Heart right ventricle (tissue), 16 donors: ENCODE measurements at regions not wholly inside any gene's neighbourhood (a gene's known extent, or its start where the extent isn't known, plus 50 kb on each side); places are given as distances from the start of the nearest gene placed in this dataset.

Source experiments
- ATAC-seq, 8 donors: fragments of 200-7000 bp; cut with Tn5 transposase; one replicate each; pipeline ENCODE4 v1.9.1; 2020; ENCODE audit warnings: mild to moderate bottlenecking in 8 of 8, moderate library complexity in 8 of 8, moderate number of reproducible peaks in 1 of 8
- DNase-seq, 2 donors: peaks; one replicate each; pipeline ENCODE4 v3.0.0-alpha.2; 2020
- H3K27ac ChIP-seq, 10 donors: fragments of 200-600 bp; sonication (generic) in 2 of 10; one replicate each; pipeline versions ENCODE4 v1.5.0 to v1.8.0; 2020 to 2022; ENCODE audit warnings: mild to moderate bottlenecking in 3 of 10
- H3K27me3 ChIP-seq, 7 donors: fragments of 200-600 bp; one replicate each; pipeline ENCODE4 v1.8.0; 2021 to 2022; ENCODE audit warnings: mild to moderate bottlenecking in 2 of 7
- H3K36me3 ChIP-seq, 9 donors: fragments of 200-600 bp; sonication (generic) in 1 of 9; one replicate each; pipeline versions ENCODE4 v1.5.0 to v1.8.0; 2020 to 2022; ENCODE audit warnings: mild to moderate bottlenecking in 2 of 9
- H3K4me1 ChIP-seq, 9 donors: fragments of 200-600 bp; sonication (generic) in 1 of 9; one replicate each; pipeline versions ENCODE4 v1.5.0 to v1.8.0; 2020 to 2022; ENCODE audit warnings: mild to moderate bottlenecking in 4 of 9
- H3K4me3 ChIP-seq, 10 donors: fragments of 200-600 bp; sonication (generic) in 2 of 10; one replicate each; pipeline versions ENCODE4 v1.5.0 to v1.8.0; 2020 to 2022; ENCODE audit warnings: mild to moderate bottlenecking in 7 of 10, moderate library complexity in 2 of 10
- H3K9me3 ChIP-seq, 11 donors: fragments of 200-600 bp in 10 of 11; sonication (generic) in 2 of 11; one replicate each; pipeline versions ENCODE4 v1.5.0 to v1.8.0; 2013 to 2022; ENCODE audit warnings: mild to moderate bottlenecking in 2 of 11, control low read depth in 1 of 11, moderate library complexity in 1 of 11
- CTCF ChIP-seq, 9 donors: fragments of 200-600 bp; sonication (generic) in 2 of 9; IDR thresholded peaks; one replicate each; pipeline versions ENCODE4 v1.5.0 to v1.8.0; 2021 to 2022; ENCODE audit warnings: antibody characterized with exemption in 9 of 9, mild to moderate bottlenecking in 5 of 9, moderate library complexity in 1 of 9
- WGBS, 2 donors: extraction: QIAGEN DNeasy Blood & Tissue Kit; methylation state at CpG; one replicate each; pipeline ENCODE4 v1.1.7; 2013; ENCODE audit warnings: inconsistent platforms in 1 of 2; 5-methylcytosine and 5-hydroxymethylcytosine counted together
- intact Hi-C, 10 donors: fragments of 100-400 bp; cut with DNase I; formaldehyde crosslinking; loops; one replicate each; pipeline versions ENCODE4 v1.11.1 to v1.14.2; 2022
- donor health status: Arrhythmogenic right ventricular cardiomyopathy.
- donor health status: ischemic (EF 13 %, LVEDD 7.1; RV severe dilation, severe dysfunction).
- donor health status: healthy with polysubstance abuse.
- donor health status: DM: no; HTN: yes; CAD: no.
- donor health status: DM: no; HTN: no; CAD: no.
- donor health status: ischemic (EF 25% LVEDD 6.9; RV normal size, moderate dysfunction).
- donor health status: ischemic (EF 25% LVEDD 5.7; RV mildly dilated, moderate dysfunction).
- donor health status: healthy.
- donor health status: DM: yes; HTN: yes; CAD: no.
- donor health status: Ischemic cardiomyopathy.
- donor health status: ischemic (EF 35%, LVEDD 5.7; RV mildly dilated, moderate dysfunction).
- donor health status: nonischemic (EF 11% LVEDD 7.7; RV severe dilation, severe dysfunction).
- donor health status: DM: yes; HTN: yes; CAD: no.
- donor health status: PGD.
- donor health status: ischemic (EF 29% LVEDD 5.4; RV normal size, mild dysfunction).
- donor health status: nonischemic (EF 23%, LVEDD 6.1; RV moderate dilation, normal function).

DNA sequence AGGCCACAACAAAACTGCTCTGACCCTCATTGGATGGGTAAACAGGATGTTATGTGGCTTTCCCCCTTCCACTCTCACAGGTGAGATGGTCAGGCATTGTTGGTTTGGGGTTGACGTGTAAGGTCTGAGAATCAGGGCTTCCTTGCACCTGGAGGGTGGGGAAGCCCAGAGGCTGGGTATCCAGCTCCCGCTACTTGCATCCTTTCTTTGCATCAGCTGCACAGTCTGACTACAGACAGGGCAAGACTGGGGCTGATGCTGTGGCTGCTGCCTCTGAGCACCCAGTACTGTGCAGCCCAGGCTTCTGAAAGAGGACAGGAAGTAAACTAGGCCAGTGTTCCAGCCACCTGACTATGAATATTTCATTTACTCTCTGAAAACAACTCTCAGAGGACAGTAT lies 58.0 kb upstream of the ATP2B2 start:
- Histone ChIP-seq H3K27ac (no peak overlapping the region), H3K36me3 (no peaks in the 10 kb centered on the region), H3K27me3 (peaks cover 0 to 40% (median 16%) of the 10 kb centered on the region in 7 donors), H3K4me3 (no peak overlapping the region), H3K9me3 (peaks cover 0 to 5% (median 0%) of the 10 kb centered on the region in 11 donors), H3K4me1 (no peaks in the 10 kb centered on the region)
- 80 to 81% methylated on average over 2 of the region's 2 CpGs for WGBS, 2 donors
- no peak for ATAC-seq
- TF ChIP-seq CTCF (IDR thresholded peaks at IDR 0.05) = no peak
- no peak for DNase-seq
- intact Hi-C loops = no loop called here

- ATAC-seq = no peak
- no peak for DNase-seq
- Histone ChIP-seq H3K4me3 (no peak overlapping the region), H3K36me3 (no peaks in the 10 kb centered on the region), H3K27me3 (peaks cover 0 to 33% (median 15%) of the 10 kb centered on the region in 7 donors), H3K9me3 (peaks cover 0 to 5% (median 0%) of the 10 kb centered on the region in 11 donors), H3K4me1 (no peaks in the 10 kb centered on the region), H3K27ac (no peak overlapping the region)
- intact Hi-C loops = no loop called here
- 73 to 78% methylated on average over 3 of the region's 3 CpGs for WGBS, 2 donors
- no peak for TF ChIP-seq CTCF (IDR thresholded peaks at IDR 0.05)
Observed at GRCh38 chr3:10565814-10566213, 60.4 kb upstream of the ATP2B2 start.

DNA sequence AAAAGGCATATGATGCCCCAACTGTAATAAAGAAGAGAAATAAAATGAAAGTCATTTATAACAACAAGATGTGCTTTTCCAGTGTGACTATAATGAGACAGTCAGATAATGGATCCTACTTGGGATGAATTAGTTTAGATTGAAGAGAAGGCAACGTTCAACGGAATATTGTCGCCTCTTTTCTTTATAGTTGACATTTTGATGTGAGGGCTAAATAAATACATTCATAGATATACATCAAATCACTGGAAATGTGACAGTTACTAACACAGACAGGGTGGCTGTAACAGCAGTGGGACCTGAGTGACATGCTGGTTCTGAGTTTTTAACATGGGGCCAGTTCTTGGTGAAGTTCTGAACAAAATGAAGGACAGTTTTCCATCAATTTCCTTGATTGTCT lies 61.1 kb upstream of the ATP2B2 start:
- Histone ChIP-seq H3K27ac (no peak overlapping the region), H3K36me3 (no peaks in the 10 kb centered on the region), H3K9me3 (peaks cover 0 to 5% (median 0%) of the 10 kb centered on the region in 11 donors), H3K4me3 (no peak overlapping the region), H3K4me1 (no peaks in the 10 kb centered on the region), H3K27me3 (peaks cover 0 to 37% (median 10%) of the 10 kb centered on the region in 7 donors)
- ATAC-seq (no peak), DNase-seq (no peak)
- no peak for TF ChIP-seq CTCF (IDR thresholded peaks at IDR 0.05)
- intact Hi-C loops = no loop called here
- WGBS, 2 donors = 87 to 95% methylated on average over 3 of the region's 3 CpGs

DNA sequence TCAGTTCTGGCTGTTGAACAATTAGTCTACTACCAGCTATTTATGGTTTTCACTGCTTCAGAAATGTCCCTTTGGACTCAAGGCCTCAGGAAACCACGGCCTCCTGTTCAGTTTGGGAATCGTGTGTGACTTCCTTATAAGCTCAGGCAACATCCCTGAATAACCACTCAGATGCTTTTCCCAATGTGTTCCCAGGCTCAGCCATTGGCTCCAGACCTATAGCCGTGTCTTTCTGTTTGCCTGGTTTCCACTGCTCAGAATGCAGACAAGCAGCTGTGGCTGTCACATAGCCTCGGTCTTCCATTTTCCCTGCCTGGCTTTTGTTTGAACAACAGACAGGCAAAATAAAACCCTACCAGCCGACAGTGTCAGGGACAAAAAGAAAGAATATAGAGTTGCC lies 63.2 kb upstream of the ATP2B2 start:
- no peak for ATAC-seq
- no peak overlapping the region for H3K4me3 ChIP-seq
- intact Hi-C loops = no loop called here
- H3K27me3 ChIP-seq = peaks cover 0 to 47% (median 0%) of the 10 kb centered on the region in 7 donors
- no peaks in the 10 kb centered on the region for H3K36me3 ChIP-seq
- 48 to 51% methylated on average over 5 of the region's 5 CpGs for WGBS, 2 donors
- H3K27ac ChIP-seq = no peak overlapping the region
- H3K4me1 ChIP-seq = peaks cover 0 to 5% (median 0%) of the 10 kb centered on the region in 9 donors
- DNase-seq = no peak
- peaks cover 0 to 5% (median 0%) of the 10 kb centered on the region in 11 donors for H3K9me3 ChIP-seq
- TF ChIP-seq CTCF (IDR thresholded peaks at IDR 0.05) = no peak
